Gastroesophageal sphincter (tissue), 4 donors: ENCODE measurements at regions not wholly inside any gene's neighbourhood (a gene's known extent, or its start where the extent isn't known, plus 50 kb on each side); places are given as distances from the start of the nearest gene placed in this dataset.
A peak's percentile ranks its signal among the peaks of the same experiment; 100 is the strongest.

Experiments
- ATAC-seq: fragments of 150-250 bp; one replicate; pipeline ENCODE4 v1.9.1; 2016; ENCODE audit warnings: mild to moderate bottlenecking, moderate library complexity
- H3K27ac ChIP-seq, 4 donors: fragments of 200-600 bp; sonication (generic) in 3 of 4; 1 replicate in 3 of 4; 2 replicates in 1 of 4; pipeline ENCODE4 v1.5.1; 2016 to 2019
- H3K27me3 ChIP-seq: fragments of 200-600 bp; sonication (generic); one replicate; pipeline ENCODE4 v1.5.1; 2019
- H3K36me3 ChIP-seq, 2 donors: fragments of 200-600 bp; sonication (generic); one replicate each; pipeline ENCODE4 v1.5.1; 2019; ENCODE audit warnings: control low read depth in 1 of 2
- H3K4me1 ChIP-seq, 3 donors: fragments of 200-600 bp; sonication (generic); 1 replicate in 2 of 3; 2 replicates in 1 of 3; pipeline ENCODE4 v1.5.1; 2016 to 2019; ENCODE audit warnings: control low read depth in 2 of 3
- H3K4me3 ChIP-seq, 2 donors: fragments of 200-600 bp; sonication (generic); one replicate each; pipeline ENCODE4 v1.5.1; 2019; ENCODE audit warnings: mild to moderate bottlenecking in 1 of 2, moderate library complexity in 1 of 2
- H3K9me3 ChIP-seq, 3 donors: fragments of 200-600 bp; sonication (generic); one replicate each; pipeline ENCODE4 v1.5.1; 2017 to 2019; ENCODE audit warnings: control low read depth in 2 of 3
- CTCF ChIP-seq, 4 experiments: fragments of 200-600 bp in 2 of 4; fragments of 450-650 bp in 2 of 4; sonication (generic) in 1 of 4; IDR thresholded peaks; one replicate each; pipeline ENCODE4 v1.5.1; 2017 to 2019; ENCODE audit warnings: antibody characterized with exemption in 4 of 4, mild to moderate bottlenecking in 2 of 4, moderate library complexity in 2 of 4
- EP300 ChIP-seq: sonication (generic); formaldehyde crosslinking; IDR thresholded peaks from one replicate; pipeline ENCODE4 v1.6.1; 2017; ENCODE audit warnings: antibody characterized with exemption, mild to moderate bottlenecking
- POLR2A ChIP-seq, 2 donors: fragments of 450-650 bp; IDR thresholded peaks; one replicate each; pipeline ENCODE4 v1.6.1; 2017; ENCODE audit warnings: antibody characterized with exemption in 2 of 2, mild to moderate bottlenecking in 2 of 2, moderate library complexity in 1 of 2
- POLR2AphosphoS5 ChIP-seq: sonication (generic); formaldehyde crosslinking; IDR thresholded peaks from one replicate; pipeline ENCODE4 v1.6.1; 2017; ENCODE audit warnings: antibody characterized with exemption
- WGBS, 2 donors: methylation state at CpG; one replicate each; pipeline ENCODE4 v1.1.5; 2018; ENCODE audit warnings: low coverage in 1 of 2; 5-methylcytosine and 5-hydroxymethylcytosine counted together

DNA sequence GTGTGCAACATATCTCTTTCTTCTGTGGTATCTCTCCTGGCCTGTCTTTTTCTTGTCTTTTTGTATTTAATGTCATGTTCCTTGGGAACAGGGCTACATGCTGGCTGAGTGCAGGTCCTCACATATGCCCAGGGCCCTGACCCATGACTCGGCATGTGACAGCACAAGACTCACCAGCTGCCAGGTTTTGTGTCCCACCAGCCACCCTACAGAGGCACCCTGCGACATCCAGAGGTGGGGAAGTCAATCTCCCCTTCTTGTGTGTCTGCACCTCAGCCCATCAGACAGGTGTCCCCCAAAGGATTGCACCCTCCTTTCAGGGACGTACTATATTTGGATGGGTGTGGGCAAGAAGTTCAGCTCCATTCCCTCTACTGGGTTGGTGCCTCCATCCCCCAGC is 576.3 kb downstream of the RNF144B start:
- 100% methylated on average over 1 to 2 of the region's 3 CpGs for WGBS, 2 donors
- Histone ChIP-seq H3K36me3 (no peaks in the 10 kb centered on the region), H3K4me1 (peaks cover 0 to 6% (median 0%) of the 10 kb centered on the region in 3 donors), H3K27ac (no peak overlapping the region), H3K27me3 (no peaks in the 10 kb centered on the region), H3K4me3 (no peak overlapping the region), H3K9me3 (no peaks in the 10 kb centered on the region)
- no peak for TF ChIP-seq EP300
- TF ChIP-seq CTCF (IDR thresholded peaks at IDR 0.05), result no peak
- no peak for TF ChIP-seq POLR2AphosphoS5
- TF ChIP-seq POLR2A (IDR thresholded peaks at IDR 0.05), result no peak
- no peak for ATAC-seq

DNA sequence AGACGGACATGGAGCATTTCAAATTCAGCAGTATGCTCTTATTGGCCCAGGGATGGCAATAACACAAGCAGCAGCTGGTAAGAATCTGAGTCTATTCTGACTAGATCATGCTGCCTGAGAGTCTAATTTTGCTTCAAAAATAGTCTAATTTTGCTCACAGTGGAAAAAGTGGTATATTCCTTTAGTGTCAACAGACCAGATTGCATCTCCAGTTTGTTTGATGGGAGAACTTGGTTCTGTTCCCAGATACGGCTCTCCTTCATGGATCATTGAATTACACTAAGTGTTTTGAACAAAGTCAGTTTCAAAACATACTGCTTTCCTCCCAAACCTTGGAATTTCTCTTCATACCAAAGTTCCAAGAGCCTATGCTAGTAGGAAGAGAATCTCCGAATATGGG is 586.1 kb downstream of the RNF144B start:
- H3K4me1 ChIP-seq, result peaks cover 0 to 16% (median 0%) of the 10 kb centered on the region in 3 donors
- no peaks in the 10 kb centered on the region for H3K36me3 ChIP-seq
- ATAC-seq, result no peak
- H3K9me3 ChIP-seq, result no peaks in the 10 kb centered on the region
- no peak overlapping the region for H3K27ac ChIP-seq
- TF ChIP-seq POLR2AphosphoS5, result no peak
- TF ChIP-seq POLR2A (IDR thresholded peaks at IDR 0.05), result no peak
- no peak for TF ChIP-seq EP300
- TF ChIP-seq CTCF (IDR thresholded peaks at IDR 0.05), result no peak
- no peaks in the 10 kb centered on the region for H3K27me3 ChIP-seq
- H3K4me3 ChIP-seq, result no peak overlapping the region
- 15 to 26% methylated on average over 3 of the region's 3 CpGs for WGBS, 2 donors

GRCh38 chr6:18976091-18976490 is 588.9 kb downstream of the RNF144B start:
- TF ChIP-seq POLR2AphosphoS5 (no peak), CTCF (IDR thresholded peaks at IDR 0.05) (no peak), POLR2A (IDR thresholded peaks at IDR 0.05) (no peak), EP300 (no peak)
- Histone ChIP-seq H3K27me3 (no peaks in the 10 kb centered on the region), H3K9me3 (no peaks in the 10 kb centered on the region), H3K27ac (no peak overlapping the region), H3K36me3 (no peaks in the 10 kb centered on the region), H3K4me3 (no peak overlapping the region), H3K4me1 (peaks cover 0 to 20% (median 0%) of the 10 kb centered on the region in 3 donors)
- WGBS, 2 donors, result 92% methylated on average over 2 of the region's 2 CpGs; no CpG with 5 or more reads in 1 of the 2 donors
- no peak for ATAC-seq

DNA sequence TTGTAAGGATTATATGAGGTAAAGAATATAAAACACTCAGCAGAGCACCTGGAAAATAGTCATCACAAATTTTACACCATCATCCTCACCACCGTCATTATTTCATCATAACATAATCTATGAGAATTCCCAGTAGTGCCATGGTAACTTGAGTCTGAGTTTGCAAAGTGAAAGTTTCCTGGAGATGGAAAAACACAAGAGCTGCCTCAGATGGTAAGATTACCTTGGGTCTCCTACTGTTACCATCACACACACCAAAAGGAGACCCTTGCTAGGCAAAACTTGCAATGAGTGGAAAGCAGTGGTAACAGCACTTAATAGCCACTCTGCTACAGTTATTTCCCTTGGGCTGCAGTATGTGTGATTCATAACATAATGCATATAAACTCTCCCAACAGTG is 589.8 kb downstream of the RNF144B start:
- Histone ChIP-seq H3K36me3 (no peaks in the 10 kb centered on the region), H3K27ac (no peak overlapping the region), H3K4me3 (no peak overlapping the region), H3K27me3 (no peaks in the 10 kb centered on the region), H3K9me3 (no peaks in the 10 kb centered on the region), H3K4me1 (peaks cover 0 to 21% (median 0%) of the 10 kb centered on the region in 3 donors)
- no peak for TF ChIP-seq CTCF (IDR thresholded peaks at IDR 0.05)
- no peak for TF ChIP-seq POLR2A (IDR thresholded peaks at IDR 0.05)
- no peak for TF ChIP-seq POLR2AphosphoS5
- no peak for TF ChIP-seq EP300
- ATAC-seq, result no peak
- WGBS, 2 donors, result 43 to 57% methylated on average over 1 of the region's 1 CpG

DNA sequence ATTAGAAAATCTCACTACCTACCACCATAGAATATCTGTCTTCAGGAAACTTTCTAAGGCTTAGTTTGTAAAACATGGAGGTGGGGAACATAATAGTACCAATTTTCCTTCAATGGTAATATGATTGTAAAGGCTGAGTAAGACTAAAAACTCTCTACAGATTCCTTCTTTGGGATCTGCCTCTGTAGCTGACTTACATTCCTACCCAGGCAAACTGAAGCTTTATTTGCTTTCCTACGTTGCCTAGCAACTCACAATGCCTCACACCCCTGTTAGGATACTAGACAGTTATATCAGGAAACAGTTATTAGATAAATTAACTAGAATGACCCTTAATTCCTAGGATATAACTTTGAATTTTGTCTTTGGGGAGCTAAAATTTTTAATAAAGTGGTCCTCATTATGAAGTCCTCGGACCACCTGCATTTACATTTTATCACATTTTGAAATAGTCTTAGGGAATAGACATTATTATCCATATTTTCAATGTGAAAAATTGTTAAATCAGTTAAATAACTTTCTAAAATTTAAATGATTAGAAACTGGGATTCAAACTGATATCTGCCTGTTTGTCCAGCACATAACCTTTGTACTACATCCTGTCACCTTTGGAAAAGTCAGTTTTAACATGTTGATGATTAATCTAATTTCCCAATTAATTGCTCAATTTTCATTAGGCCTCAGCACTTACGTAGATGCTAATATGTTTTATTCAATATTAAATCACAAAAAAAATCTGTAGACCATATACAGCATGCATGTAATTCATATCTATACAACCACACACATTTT is 591.4 kb downstream of the RNF144B start:
- Histone ChIP-seq H3K9me3 (no peaks in the 10 kb centered on the region), H3K4me1 (peaks cover 0 to 27% (median 0%) of the 10 kb centered on the region in 3 donors), H3K27me3 (no peaks in the 10 kb centered on the region), H3K4me3 (no peak overlapping the region), H3K27ac (peak overlapping the region; percentile 46 to 61 (median 53)), H3K36me3 (no peaks in the 10 kb centered on the region)
- 37 to 40% methylated on average over 3 of the region's 3 CpGs for WGBS, 2 donors
- ATAC-seq, result peak; percentile 57
- no peak for TF ChIP-seq EP300
- TF ChIP-seq POLR2AphosphoS5, result no peak
- no peak for TF ChIP-seq POLR2A (IDR thresholded peaks at IDR 0.05)
- no peak for TF ChIP-seq CTCF (IDR thresholded peaks at IDR 0.05)
